ENCODE measurements at regions not wholly inside any gene's neighbourhood (a gene's known extent, or its start where the extent isn't known, plus 50 kb on each side); places are given as distances from the start of the nearest gene placed in this dataset.
A peak's percentile ranks its signal among the peaks of the same experiment; 100 is the strongest.

DNA sequence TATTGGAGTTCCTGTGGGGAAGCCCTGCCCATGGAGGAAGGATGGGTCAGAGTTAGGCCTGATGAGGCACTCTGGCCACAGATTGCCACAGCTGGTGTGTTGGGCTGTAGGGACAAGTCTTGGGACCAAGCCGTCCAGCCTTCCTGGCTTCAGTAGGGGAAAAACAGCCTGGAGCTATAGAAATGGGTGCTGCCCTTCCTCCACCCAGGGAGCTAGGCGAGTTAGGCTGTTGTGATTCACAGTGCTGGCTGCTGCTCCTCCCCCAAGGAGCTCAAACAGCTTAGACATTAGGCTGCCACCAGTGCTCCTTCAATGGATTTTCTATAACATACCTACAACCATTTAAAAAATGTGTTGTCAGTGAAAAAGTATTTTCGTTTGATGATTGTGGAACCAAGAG, 274.3 kb downstream of the RPL10L start:
- TF ChIP-seq, protein P1, sequence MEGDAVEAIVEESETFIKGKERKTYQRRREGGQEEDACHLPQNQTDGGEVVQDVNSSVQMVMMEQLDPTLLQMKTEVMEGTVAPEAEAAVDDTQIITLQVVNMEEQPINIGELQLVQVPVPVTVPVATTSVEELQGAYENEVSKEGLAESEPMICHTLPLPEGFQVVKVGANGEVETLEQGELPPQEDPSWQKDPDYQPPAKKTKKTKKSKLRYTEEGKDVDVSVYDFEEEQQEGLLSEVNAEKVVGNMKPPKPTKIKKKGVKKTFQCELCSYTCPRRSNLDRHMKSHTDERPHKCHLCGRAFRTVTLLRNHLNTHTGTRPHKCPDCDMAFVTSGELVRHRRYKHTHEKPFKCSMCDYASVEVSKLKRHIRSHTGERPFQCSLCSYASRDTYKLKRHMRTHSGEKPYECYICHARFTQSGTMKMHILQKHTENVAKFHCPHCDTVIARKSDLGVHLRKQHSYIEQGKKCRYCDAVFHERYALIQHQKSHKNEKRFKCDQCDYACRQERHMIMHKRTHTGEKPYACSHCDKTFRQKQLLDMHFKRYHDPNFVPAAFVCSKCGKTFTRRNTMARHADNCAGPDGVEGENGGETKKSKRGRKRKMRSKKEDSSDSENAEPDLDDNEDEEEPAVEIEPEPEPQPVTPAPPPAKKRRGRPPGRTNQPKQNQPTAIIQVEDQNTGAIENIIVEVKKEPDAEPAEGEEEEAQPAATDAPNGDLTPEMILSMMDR (conservative IDR thresholded peaks at IDR 0.05; ENCODE audit: control insufficient read depth, insufficient read depth, low read depth, low read length), result no peak
- no peak for DNase-seq (ENCODE audit: low read depth)

DNA sequence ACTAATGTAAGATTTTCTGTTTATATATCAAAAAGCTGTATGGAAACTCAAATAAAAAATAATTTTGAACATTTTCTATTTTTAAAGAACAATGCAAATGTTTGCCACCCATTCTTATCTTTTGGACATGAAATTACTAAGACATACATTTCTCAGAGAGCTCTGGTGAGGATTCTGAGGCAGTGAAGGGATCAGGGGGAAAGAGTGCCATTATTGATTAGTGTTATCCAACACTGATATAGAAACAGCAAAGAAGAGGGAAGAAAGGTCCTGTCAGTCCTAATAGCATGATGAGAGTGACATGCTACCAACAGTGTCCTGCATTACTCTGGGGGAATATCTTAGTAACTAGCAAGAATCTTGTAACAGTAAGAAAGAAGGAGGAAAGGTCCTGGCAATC, 282.2 kb downstream of the RPL10L start:
- H3K4me3 ChIP-seq (ENCODE audit: control insufficient read depth, low read depth, low read length), result no peak overlapping the region
- TF ChIP-seq, protein P1 (conservative IDR thresholded peaks at IDR 0.05; ENCODE audit: control insufficient read depth, insufficient read depth, low read depth, low read length), result no peak
- DNase-seq (ENCODE audit: low read depth), result no peak

More for the DNA sequence above, 274.3 kb downstream of the RPL10L start:
- H3K4me3 ChIP-seq (ENCODE audit: control insufficient read depth, low read depth, low read length), result no peak overlapping the region

DNA sequence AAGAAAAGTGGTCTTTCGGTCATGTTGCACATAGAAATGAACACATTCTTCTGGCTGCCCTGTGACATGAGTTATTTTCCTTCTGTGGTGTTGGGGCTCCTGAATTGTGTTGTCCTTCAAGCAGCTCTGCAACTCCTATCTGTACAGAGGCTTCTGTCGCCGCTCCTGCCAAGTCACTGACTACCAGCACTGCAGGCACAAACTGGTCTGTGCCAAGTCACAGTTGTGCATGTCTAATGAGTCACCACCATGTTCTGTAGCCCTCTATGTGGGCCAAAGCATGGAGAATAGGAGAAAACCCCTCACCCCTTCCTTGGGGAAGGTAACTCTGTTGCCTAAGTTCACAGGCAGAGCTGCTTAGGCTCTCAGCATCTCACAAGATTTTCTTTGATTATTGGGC, 283.3 kb downstream of the RPL10L start:
- TF ChIP-seq, protein P1 (conservative IDR thresholded peaks at IDR 0.05; ENCODE audit: control insufficient read depth, insufficient read depth, low read depth, low read length), result no peak
- DNase-seq (ENCODE audit: low read depth), result no peak
- no peak overlapping the region for H3K4me3 ChIP-seq (ENCODE audit: control insufficient read depth, low read depth, low read length)

DNA sequence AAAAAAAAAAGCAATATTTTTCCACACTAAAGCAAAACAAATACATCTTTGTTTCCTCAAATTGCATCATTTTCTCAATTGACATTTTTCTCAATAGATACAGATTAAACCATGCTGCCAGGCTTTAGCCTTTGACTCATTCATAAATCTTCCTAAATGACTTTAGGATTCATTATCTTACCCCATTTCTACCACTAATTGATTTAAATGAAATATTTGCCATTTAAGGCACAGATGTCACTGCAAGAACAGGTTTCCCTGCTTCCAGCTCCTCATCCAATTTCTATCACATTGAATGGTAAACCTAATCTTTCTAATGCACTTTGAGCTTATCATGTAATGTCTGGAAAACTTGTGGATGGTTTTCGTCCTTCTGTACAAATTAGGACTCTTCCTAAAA, 298.7 kb downstream of the RPL10L start:
- DNase-seq (ENCODE audit: low read depth), result no peak
- H3K4me3 ChIP-seq (ENCODE audit: control insufficient read depth, low read depth, low read length), result no peak overlapping the region
- TF ChIP-seq, protein P1 (conservative IDR thresholded peaks at IDR 0.05; ENCODE audit: control insufficient read depth, insufficient read depth, low read depth, low read length), result no peak

DNA sequence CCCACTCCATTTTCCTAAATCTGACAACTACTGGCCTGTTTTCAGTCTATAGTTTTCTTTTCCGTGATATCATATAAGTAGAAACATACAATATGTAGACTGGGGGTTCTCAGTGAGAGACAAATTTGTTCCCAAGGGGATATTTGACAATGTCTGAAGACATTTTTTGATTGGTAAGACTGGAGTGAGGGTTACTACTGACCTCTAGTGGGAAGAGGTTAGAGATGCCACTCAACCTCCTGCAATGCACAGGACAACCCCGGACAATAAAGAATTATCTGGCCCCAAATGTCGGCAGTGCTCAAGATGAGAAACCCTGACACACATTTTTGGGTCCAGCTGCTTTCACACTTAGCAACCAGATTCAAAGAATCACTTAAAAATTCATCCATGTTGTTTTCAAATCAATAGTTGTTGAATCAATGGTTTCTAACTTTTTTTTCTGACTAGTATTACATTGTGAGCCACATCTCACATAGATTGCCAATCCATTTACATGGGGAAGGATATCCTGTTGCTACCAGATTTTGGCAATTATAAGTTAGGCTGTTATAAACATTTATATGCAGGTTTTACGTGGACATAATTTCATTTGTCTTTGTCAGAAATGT, 307.1 kb downstream of the RPL10L start:
- peak; percentile 35 for DNase-seq (ENCODE audit: low read depth)

DNA sequence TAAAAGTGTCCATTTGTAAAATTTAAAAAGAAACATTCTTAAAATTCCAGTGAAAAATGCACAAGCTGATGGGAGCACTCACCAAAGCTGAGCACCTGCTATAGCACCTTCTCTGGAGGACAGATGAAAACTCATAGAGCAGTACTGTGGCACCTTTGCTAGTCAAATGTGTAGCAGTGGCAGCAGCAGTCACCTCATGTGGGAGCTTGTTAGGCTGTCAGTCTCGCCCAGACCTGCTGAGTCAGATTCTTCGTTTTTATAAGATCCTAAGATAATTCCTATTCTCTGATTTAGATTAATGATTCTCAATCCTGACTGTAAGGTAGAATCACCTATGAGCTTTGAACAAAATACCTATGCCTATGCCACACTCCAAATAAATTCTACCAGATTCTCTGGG, 325.8 kb downstream of the RPL10L start:
- no peak for DNase-seq (ENCODE audit: low read depth)
- H3K4me3 ChIP-seq (ENCODE audit: control insufficient read depth, low read depth, low read length), result no peak overlapping the region
- TF ChIP-seq, protein P1 (conservative IDR thresholded peaks at IDR 0.05; ENCODE audit: control insufficient read depth, insufficient read depth, low read depth, low read length), result no peak

More for the DNA sequence above, 307.1 kb downstream of the RPL10L start:
- H3K4me3 ChIP-seq (ENCODE audit: control insufficient read depth, low read depth, low read length), result no peak overlapping the region
- TF ChIP-seq, protein P1 (conservative IDR thresholded peaks at IDR 0.05; ENCODE audit: control insufficient read depth, insufficient read depth, low read depth, low read length), result peak; percentile 65

DNA sequence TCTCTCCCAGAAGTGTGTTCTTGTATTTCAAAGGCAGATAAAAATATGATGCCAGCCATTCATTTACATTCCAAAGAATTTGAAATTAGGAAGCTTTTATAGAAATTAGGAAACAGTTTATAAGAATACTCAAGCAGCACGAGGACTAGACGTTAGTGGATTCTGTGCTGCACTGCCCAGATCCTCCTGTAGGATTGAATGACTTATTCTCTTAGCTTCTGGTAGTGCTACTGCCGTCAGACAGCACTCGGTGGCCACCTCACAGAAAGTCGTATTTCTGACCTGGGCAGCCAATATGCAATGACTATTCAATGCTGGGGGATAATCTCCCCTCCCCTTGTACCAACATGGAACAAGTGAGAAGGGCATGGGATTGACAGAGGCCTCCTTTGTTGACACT, 326.4 kb downstream of the RPL10L start:
- TF ChIP-seq, protein P1 (conservative IDR thresholded peaks at IDR 0.05; ENCODE audit: control insufficient read depth, insufficient read depth, low read depth, low read length), result no peak
- no peak overlapping the region for H3K4me3 ChIP-seq (ENCODE audit: control insufficient read depth, low read depth, low read length)
- no peak for DNase-seq (ENCODE audit: low read depth)
